Stimulated activated naive CD4-positive, alpha-beta T cell treated with Interleukin-2 at 50 U/mL for 16 hours (primary cell): ENCODE measurements at regions not wholly inside any gene's neighbourhood (a gene's known extent, or its start where the extent isn't known, plus 50 kb on each side); places are given as distances from the start of the nearest gene placed in this dataset.
A peak's percentile ranks its signal among the peaks of the same experiment; 100 is the strongest.

Experiments
- DNase-seq: peaks from one replicate; lab custom pipeline; 2025; lab: John Stamatoyannopoulos, UW

GRCh38 chr4:81773557-81773956 is 301.9 kb upstream of the RASGEF1B start:
- DNase-seq, result no peak

GRCh38 chr4:81771721-81772120 is 300.0 kb upstream of the RASGEF1B start:
- no peak for DNase-seq

- no peak for DNase-seq
Observed at GRCh38 chr4:81769244-81769643, 297.5 kb upstream of the RASGEF1B start.

- no peak for DNase-seq
Observed at GRCh38 chr4:81758574-81759264, 287.0 kb upstream of the RASGEF1B start.

GRCh38 chr4:81757691-81758090 is 286.0 kb upstream of the RASGEF1B start:
- no peak for DNase-seq

GRCh38 chr4:81756973-81757372 is 285.3 kb upstream of the RASGEF1B start:
- DNase-seq, result no peak

- no peak for DNase-seq
Observed at GRCh38 chr4:81756042-81756441, 284.3 kb upstream of the RASGEF1B start.

- DNase-seq, result no peak
Observed at GRCh38 chr4:81754169-81754568, 282.5 kb upstream of the RASGEF1B start.

GRCh38 chr4:81751531-81752289 is 280.0 kb upstream of the RASGEF1B start:
- DNase-seq, result no peak

GRCh38 chr4:81747242-81747930 is 275.7 kb upstream of the RASGEF1B start:
- DNase-seq, result no peak

GRCh38 chr4:81746773-81747172 is 275.1 kb upstream of the RASGEF1B start:
- no peak for DNase-seq

GRCh38 chr4:81746071-81746470 is 274.4 kb upstream of the RASGEF1B start:
- no peak for DNase-seq

GRCh38 chr4:81745050-81745449 is 273.3 kb upstream of the RASGEF1B start:
- DNase-seq, result no peak

GRCh38 chr4:81743731-81744435 is 272.2 kb upstream of the RASGEF1B start:
- no peak for DNase-seq

GRCh38 chr4:81740487-81740886 is 268.8 kb upstream of the RASGEF1B start:
- DNase-seq, result no peak

GRCh38 chr4:81738891-81739290 is 267.2 kb upstream of the RASGEF1B start:
- no peak for DNase-seq

GRCh38 chr4:81737865-81738559 is 266.3 kb upstream of the RASGEF1B start:
- DNase-seq, result no peak

GRCh38 chr4:81736324-81736723 is 264.6 kb upstream of the RASGEF1B start:
- DNase-seq, result no peak

GRCh38 chr4:81732980-81733379 is 261.3 kb upstream of the RASGEF1B start:
- DNase-seq, result no peak

- DNase-seq, result peak; percentile 58
Observed at GRCh38 chr4:81724925-81725329, 253.2 kb upstream of the RASGEF1B start.

GRCh38 chr4:81723927-81724587 is 252.3 kb upstream of the RASGEF1B start:
- no peak for DNase-seq
